HCT116 (cell line): ENCODE measurements at regions not wholly inside any gene's neighbourhood (a gene's known extent, or its start where the extent isn't known, plus 50 kb on each side); places are given as distances from the start of the nearest gene placed in this dataset.

Experiments used
- ATAC-seq: fragments of 200-7000 bp; cut with Tn5 transposase; 2 replicates; pipeline ENCODE4 v1.9.1; 2020; ENCODE audit warnings: mild to moderate bottlenecking, moderate library complexity
- BruUV-seq: library from RNA; stranded (reverse); fragments of 400-500 nt; replicated peaks from 2 replicates; lab custom pipeline; 2021; lab: Mats Ljungman, UMichigan
- CTCF ChIA-PET: fragments of 300-600 bp; sonication (Branson Sonifier 250); formaldehyde crosslinking; loops from one replicate; lab custom pipeline; 2021; ENCODE audit warnings: antibody characterized with exemption; lab: Charles Lee
- POLR2A ChIA-PET: fragments of 300-600, 350-600 bp; sonication (Branson Sonifier 250); formaldehyde crosslinking; loops from one replicate; lab custom pipeline; 2021; ENCODE audit warnings: antibody characterized with exemption; lab: Charles Lee
- RAD21 ChIA-PET, 2 experiments: fragments of 300-600 bp; sonication (Branson Sonifier 250); formaldehyde crosslinking; loops; one replicate each; lab custom pipeline; 2023; ENCODE audit warnings: low total read pairs in 2 of 2; ENCODE audit not compliant: uncharacterized antibody in 2 of 2, unreplicated experiment in 2 of 2, low non-redundant PET in 1 of 2; lab: Charles Lee
- DNase-seq: peaks from one replicate; pipeline ENCODE4 v3.0.0-alpha.2; 2010; ENCODE audit warnings: low read depth, low spot score
- H2AFZ ChIP-seq: fragments of 200-600 bp; shearing (Covaris generic), sonication (generic); 2 replicates; pipeline ENCODE4 v1.6.1; 2017; ENCODE audit warnings: low read depth, mixed run types, mixed read lengths, antibody characterized with exemption, low read length; ENCODE audit not compliant: poor library complexity, severe bottlenecking
- H3K27ac ChIP-seq: 2 replicates; pipeline ENCODE4 v1.5.1; 2012; ENCODE audit warnings: low read depth, low read length
- H3K27me3 ChIP-seq: fragments of 200-600 bp; sonication (generic); 2 replicates; pipeline ENCODE4 v1.6.1; 2016; ENCODE audit warnings: mixed run types, low read length, mixed read lengths; ENCODE audit not compliant: insufficient read depth
- H3K36me3 ChIP-seq, 2 experiments: fragments of 200-500 bp in 1 of 2; fragments of 200-600 bp in 1 of 2; sonication (Bioruptor generic) in 1 of 2; sonication (generic) in 1 of 2; 2 replicates each; pipeline versions ENCODE4 v1.5.1 to v1.6.1; 2014 to 2016; ENCODE audit warnings: low read length in 2 of 2, inconsistent platforms in 1 of 2, mixed read lengths in 1 of 2, mixed run types in 1 of 2; ENCODE audit not compliant: insufficient read depth in 2 of 2, control insufficient read depth in 1 of 2
- H3K4me1 ChIP-seq, 2 experiments: fragments of 200-600 bp in 1 of 2; sonication (generic) in 1 of 2; 2 replicates each; pipeline versions ENCODE4 v1.5.1 to v1.6.1; 2012 to 2017; ENCODE audit warnings: low read length in 2 of 2, inconsistent platforms in 1 of 2, mild to moderate bottlenecking in 1 of 2, mixed read lengths in 1 of 2, mixed run types in 1 of 2, moderate library complexity in 1 of 2; ENCODE audit not compliant: insufficient read depth in 2 of 2, control insufficient read depth in 1 of 2
- H3K4me2 ChIP-seq: fragments of 200-600 bp; sonication (generic); 2 replicates; pipeline ENCODE4 v1.6.1; 2017; ENCODE audit warnings: mixed run types, low read length, mixed read lengths
- H3K4me3 ChIP-seq, 2 experiments: fragments of 200-600 bp in 1 of 2; sonication (generic) in 1 of 2; replicated peaks in 1 of 2; 2 replicates each; pipeline ENCODE4 v1.5.1; 2011 to 2016; ENCODE audit warnings: low read length in 2 of 2, control low read depth in 1 of 2, low read depth in 1 of 2, mild to moderate bottlenecking in 1 of 2, mixed read lengths in 1 of 2, mixed run types in 1 of 2
- H3K79me2 ChIP-seq: fragments of 200-600 bp; sonication (generic); 2 replicates; pipeline ENCODE4 v1.6.1; 2017; ENCODE audit warnings: mild to moderate bottlenecking, mixed run types, low read length, moderate library complexity, mixed read lengths; ENCODE audit not compliant: insufficient read depth
- H3K9ac ChIP-seq: fragments of 200-600 bp; sonication (generic); 2 replicates; pipeline ENCODE4 v1.6.1; 2016; ENCODE audit warnings: low read length, mixed read lengths
- H3K9me2 ChIP-seq: fragments of 200-600 bp; sonication (generic), shearing (Covaris generic); 2 replicates; pipeline ENCODE4 v1.6.1; 2017; ENCODE audit warnings: mixed run types, mild to moderate bottlenecking, moderate library complexity; ENCODE audit not compliant: insufficient read depth
- H3K9me3 ChIP-seq, 2 experiments: fragments of 200-500 bp in 1 of 2; fragments of 200-600 bp in 1 of 2; sonication (Bioruptor generic) in 1 of 2; sonication (generic) in 1 of 2; 2 replicates each; pipeline ENCODE4 v1.6.1; 2014 to 2017; ENCODE audit warnings: low read length in 2 of 2, mixed read lengths in 2 of 2, inconsistent platforms in 1 of 2, low read depth in 1 of 2, mild to moderate bottlenecking in 1 of 2, mixed run types in 1 of 2, moderate library complexity in 1 of 2; ENCODE audit not compliant: control insufficient read depth in 1 of 2, insufficient read depth in 1 of 2
- H4K20me1 ChIP-seq: fragments of 200-600 bp; sonication (generic), shearing (Covaris generic); 2 replicates; pipeline ENCODE4 v1.6.1; 2017; ENCODE audit warnings: mixed run types, mild to moderate bottlenecking, moderate library complexity; ENCODE audit not compliant: insufficient read depth
- CBX3 ChIP-seq: IDR thresholded peaks from 2 replicates; pipeline ENCODE4 v1.6.1; 2012; ENCODE audit warnings: low read depth
- EGR1 ChIP-seq: IDR thresholded peaks from 2 replicates; pipeline ENCODE4 v1.6.1; 2012; ENCODE audit warnings: low read depth
- ELF1 ChIP-seq: IDR thresholded peaks from 2 replicates; pipeline ENCODE4 v1.6.1; 2012; ENCODE audit warnings: low read depth, borderline replicate concordance
- JUND ChIP-seq: IDR thresholded peaks from 2 replicates; pipeline ENCODE4 v1.6.1; 2012
- POLR2AphosphoS5 ChIP-seq: IDR thresholded peaks from 2 replicates; pipeline ENCODE4 v1.6.1; 2011; ENCODE audit warnings: mild to moderate bottlenecking, low read depth, low read length, moderate library complexity
- RAD21 ChIP-seq: IDR thresholded peaks from 2 replicates; pipeline ENCODE4 v1.6.1; 2012; ENCODE audit warnings: low read depth, mild to moderate bottlenecking
- intact Hi-C: fragments of 100-400 bp; cut with micrococcal nuclease; formaldehyde crosslinking; loops from 2 replicates; pipeline ENCODE4 v1.10.0; 2022
- TF ChIP-seq, protein P1 (sequence below): IDR thresholded peaks from 2 replicates; pipeline ENCODE4 v1.6.1; 2012; ENCODE audit warnings: low read depth
- TF ChIP-seq, protein P2 (sequence below): IDR thresholded peaks from 2 replicates; pipeline ENCODE4 v1.6.1; 2012

DNA sequence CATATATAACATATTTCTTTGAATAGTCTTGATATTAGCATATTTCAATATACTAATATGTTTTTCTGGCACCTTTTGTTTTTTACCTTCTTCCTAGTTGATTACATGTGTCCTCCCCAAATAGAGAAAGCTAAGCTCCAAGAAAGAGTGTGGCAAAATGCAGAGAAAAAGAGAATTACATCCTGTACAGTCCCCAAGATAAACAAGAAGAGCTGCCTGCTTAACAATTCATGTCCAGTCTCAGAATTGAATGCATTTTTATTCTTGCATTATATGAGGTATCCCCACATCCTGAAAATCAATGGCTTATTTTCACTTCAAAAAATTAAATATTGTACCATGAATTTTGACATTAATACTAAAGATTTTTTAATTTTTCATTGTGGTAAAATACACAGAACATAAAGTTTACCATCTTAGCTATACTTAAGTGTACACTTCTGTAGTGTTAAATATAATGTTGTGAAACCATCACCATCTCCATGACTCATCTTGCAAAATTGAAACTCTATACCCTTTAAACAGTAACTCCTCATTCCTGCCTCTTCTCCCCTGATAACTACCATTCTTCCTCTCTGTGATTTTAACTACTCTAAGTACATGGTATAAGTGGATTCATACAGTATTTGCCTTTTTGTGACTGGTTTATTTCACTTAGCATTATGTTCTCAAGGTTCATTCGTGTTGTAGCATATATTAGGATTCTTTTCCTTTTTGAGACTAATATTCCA, 490.3 kb downstream of the COL12A1 start:
- intact Hi-C loops: no loop called here

More for the DNA sequence above, 490.3 kb downstream of the COL12A1 start:
- Histone ChIP-seq H3K4me1 (no peaks in the 10 kb centered on the region), H4K20me1 (no peaks in the 10 kb centered on the region), H3K79me2 (no peaks in the 10 kb centered on the region), H3K4me3 (no peak overlapping the region), H3K4me2 (no peak overlapping the region), H3K9me3 (no peaks in the 10 kb centered on the region), H2AFZ (no peak overlapping the region), H3K27ac (no peak overlapping the region), H3K36me3 (no peaks in the 10 kb centered on the region), H3K9me2 (no peaks in the 10 kb centered on the region; the same call in 1 of the 2 replicates), H3K9ac (no peak overlapping the region), H3K27me3 (no peaks in the 10 kb centered on the region)
- ChIA-PET RAD21 (no interaction called here), CTCF (no interaction called here), POLR2A (no interaction called here)
- ATAC-seq (no peak), DNase-seq (no peak)
- TF ChIP-seq CBX3 (no peak), EGR1 (no peak), POLR2AphosphoS5 (no peak), RAD21 (no peak), ELF1 (no peak), JUND (no peak)
- TF ChIP-seq, protein P1, sequence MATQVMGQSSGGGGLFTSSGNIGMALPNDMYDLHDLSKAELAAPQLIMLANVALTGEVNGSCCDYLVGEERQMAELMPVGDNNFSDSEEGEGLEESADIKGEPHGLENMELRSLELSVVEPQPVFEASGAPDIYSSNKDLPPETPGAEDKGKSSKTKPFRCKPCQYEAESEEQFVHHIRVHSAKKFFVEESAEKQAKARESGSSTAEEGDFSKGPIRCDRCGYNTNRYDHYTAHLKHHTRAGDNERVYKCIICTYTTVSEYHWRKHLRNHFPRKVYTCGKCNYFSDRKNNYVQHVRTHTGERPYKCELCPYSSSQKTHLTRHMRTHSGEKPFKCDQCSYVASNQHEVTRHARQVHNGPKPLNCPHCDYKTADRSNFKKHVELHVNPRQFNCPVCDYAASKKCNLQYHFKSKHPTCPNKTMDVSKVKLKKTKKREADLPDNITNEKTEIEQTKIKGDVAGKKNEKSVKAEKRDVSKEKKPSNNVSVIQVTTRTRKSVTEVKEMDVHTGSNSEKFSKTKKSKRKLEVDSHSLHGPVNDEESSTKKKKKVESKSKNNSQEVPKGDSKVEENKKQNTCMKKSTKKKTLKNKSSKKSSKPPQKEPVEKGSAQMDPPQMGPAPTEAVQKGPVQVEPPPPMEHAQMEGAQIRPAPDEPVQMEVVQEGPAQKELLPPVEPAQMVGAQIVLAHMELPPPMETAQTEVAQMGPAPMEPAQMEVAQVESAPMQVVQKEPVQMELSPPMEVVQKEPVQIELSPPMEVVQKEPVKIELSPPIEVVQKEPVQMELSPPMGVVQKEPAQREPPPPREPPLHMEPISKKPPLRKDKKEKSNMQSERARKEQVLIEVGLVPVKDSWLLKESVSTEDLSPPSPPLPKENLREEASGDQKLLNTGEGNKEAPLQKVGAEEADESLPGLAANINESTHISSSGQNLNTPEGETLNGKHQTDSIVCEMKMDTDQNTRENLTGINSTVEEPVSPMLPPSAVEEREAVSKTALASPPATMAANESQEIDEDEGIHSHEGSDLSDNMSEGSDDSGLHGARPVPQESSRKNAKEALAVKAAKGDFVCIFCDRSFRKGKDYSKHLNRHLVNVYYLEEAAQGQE: no peak
- TF ChIP-seq, protein P2, sequence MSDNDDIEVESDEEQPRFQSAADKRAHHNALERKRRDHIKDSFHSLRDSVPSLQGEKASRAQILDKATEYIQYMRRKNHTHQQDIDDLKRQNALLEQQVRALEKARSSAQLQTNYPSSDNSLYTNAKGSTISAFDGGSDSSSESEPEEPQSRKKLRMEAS: no peak
- no TSS peak for BruUV-seq
